Prostate gland (tissue), 2 donors: ENCODE measurements at regions not wholly inside any gene's neighbourhood (a gene's known extent, or its start where the extent isn't known, plus 50 kb on each side); places are given as distances from the start of the nearest gene placed in this dataset.

Experiments used
- CTCF ChIP-seq, 4 experiments: fragments of 200-600 bp in 2 of 4; fragments of 450-650 bp in 2 of 4; sonication (generic) in 2 of 4; IDR thresholded peaks; 1 replicate in 3 of 4; 2 replicates in 1 of 4; pipeline ENCODE4 v1.5.1; 2016 to 2019; ENCODE audit warnings: antibody characterized with exemption in 4 of 4, mild to moderate bottlenecking in 2 of 4, moderate library complexity in 2 of 4
- POLR2A ChIP-seq: fragments of 450-650 bp; IDR thresholded peaks from one replicate; pipeline ENCODE4 v1.6.1; 2016; ENCODE audit warnings: antibody characterized with exemption, mild to moderate bottlenecking

GRCh38 chr2:194714541-194714940 is 942.5 kb upstream of the SLC39A10 start:
- TF ChIP-seq CTCF (IDR thresholded peaks at IDR 0.05) (no peak), POLR2A (no peak)
